Hepatocyte (in vitro differentiated cells): ENCODE measurements at regions not wholly inside any gene's neighbourhood (a gene's known extent, or its start where the extent isn't known, plus 50 kb on each side); places are given as distances from the start of the nearest gene placed in this dataset.

Source experiments
- DNase-seq: peaks from one replicate; pipeline ENCODE4 v3.0.0-alpha.2; 2016; ENCODE audit warnings: low spot score
- H2AFZ ChIP-seq: fragments of 200-600 bp; sonication (generic); 2 replicates; pipeline ENCODE4 v1.6.0; 2016; ENCODE audit warnings: antibody characterized with exemption, mild to moderate bottlenecking
- H3K27ac ChIP-seq: fragments of 200-600 bp; sonication (generic); 2 replicates; pipeline ENCODE4 v1.5.1; 2016; ENCODE audit warnings: mild to moderate bottlenecking
- H3K27me3 ChIP-seq: fragments of 200-600 bp; sonication (generic); 2 replicates; pipeline ENCODE4 v1.6.1; 2016
- H3K36me3 ChIP-seq: fragments of 200-600 bp; sonication (generic); replicated peaks from 2 replicates; pipeline ENCODE4 v1.5.1; 2016; ENCODE audit warnings: low read depth; ENCODE audit not compliant: insufficient read depth
- H3K4me1 ChIP-seq: fragments of 200-600 bp; sonication (generic); 2 replicates; pipeline ENCODE4 v1.5.1; 2016; ENCODE audit warnings: mild to moderate bottlenecking, moderate library complexity; ENCODE audit not compliant: insufficient read depth
- H3K4me2 ChIP-seq: fragments of 200-600 bp; sonication (generic); 2 replicates; pipeline ENCODE4 v1.6.0; 2016
- H3K4me3 ChIP-seq: fragments of 200-600 bp; sonication (generic); 2 replicates; pipeline ENCODE4 v1.5.1; 2016; ENCODE audit warnings: mild to moderate bottlenecking
- H3K79me2 ChIP-seq: fragments of 200-600 bp; sonication (generic); 2 replicates; pipeline ENCODE4 v1.6.0; 2017; ENCODE audit warnings: mild to moderate bottlenecking
- H3K9me2 ChIP-seq: fragments of 200-600 bp; sonication (generic); replicated peaks from 2 replicates; pipeline ENCODE4 v1.6.0; 2017; ENCODE audit warnings: mild to moderate bottlenecking; ENCODE audit not compliant: insufficient read depth
- H3K9me3 ChIP-seq: fragments of 200-600 bp; sonication (generic); 2 replicates; pipeline ENCODE4 v1.5.1; 2016; ENCODE audit warnings: low read depth, mild to moderate bottlenecking
- H4K20me1 ChIP-seq: fragments of 200-600 bp; sonication (generic); 2 replicates; pipeline ENCODE4 v1.6.0; 2016; ENCODE audit warnings: mild to moderate bottlenecking; ENCODE audit not compliant: insufficient read depth, poor library complexity, severe bottlenecking
- CTCF ChIP-seq: fragments of 200-600 bp; sonication (generic); IDR thresholded peaks from 2 replicates; pipeline ENCODE4 v1.5.1; 2016; ENCODE audit warnings: antibody characterized with exemption, mild to moderate bottlenecking; ENCODE audit not compliant: poor library complexity
- EZH2 ChIP-seq: fragments of 200-600 bp; sonication (generic); IDR thresholded peaks from 2 replicates; pipeline ENCODE4 v1.6.1; 2016; ENCODE audit warnings: antibody characterized with exemption, mild to moderate bottlenecking, borderline replicate concordance
- EZH2phosphoT487 ChIP-seq: fragments of 200-600 bp; sonication (generic); IDR thresholded peaks from one replicate; pipeline ENCODE4 v1.6.1; 2018; ENCODE audit warnings: antibody characterized with exemption, mild to moderate bottlenecking, low read depth, moderate library complexity; ENCODE audit not compliant: unreplicated experiment, severe bottlenecking
- WGBS: methylation state at CpG from one replicate; pipeline ENCODE4 v1.1.6; 2016; ENCODE audit warnings: low lambda C conversion rate; ENCODE audit errors: missing lambda C conversion rate; 5-methylcytosine and 5-hydroxymethylcytosine counted together

GRCh38 chr6:44560458-44561059 is 173.1 kb downstream of the CDC5L start:
- no peak overlapping the region for H3K27ac ChIP-seq
- H3K4me1 ChIP-seq = peaks cover 16% of the 10 kb centered on the region
- no peak for DNase-seq
- H3K9me3 ChIP-seq = no peaks in the 10 kb centered on the region
- no peaks in the 10 kb centered on the region for H3K9me2 ChIP-seq
- H3K36me3 ChIP-seq = no peaks in the 10 kb centered on the region
- TF ChIP-seq CTCF (no peak), EZH2 (no peak), EZH2phosphoT487 (no peak)
- no peaks in the 10 kb centered on the region for H4K20me1 ChIP-seq
- H3K4me3 ChIP-seq = no peak overlapping the region
- no peaks in the 10 kb centered on the region for H3K27me3 ChIP-seq
- 60% methylated on average over 12 of the region's 12 CpGs for WGBS
- H3K4me2 ChIP-seq = peak overlapping the region; percentile 69
- H3K79me2 ChIP-seq = no peaks in the 10 kb centered on the region
- no peak overlapping the region for H2AFZ ChIP-seq

- Histone ChIP-seq H3K9me2 (no peaks in the 10 kb centered on the region), H3K27me3 (no peaks in the 10 kb centered on the region), H3K4me2 (peak overlapping the region; percentile 69), H3K79me2 (no peaks in the 10 kb centered on the region), H2AFZ (no peak overlapping the region), H3K27ac (no peak overlapping the region), H3K9me3 (no peaks in the 10 kb centered on the region), H3K36me3 (no peaks in the 10 kb centered on the region), H3K4me3 (no peak overlapping the region), H4K20me1 (no peaks in the 10 kb centered on the region), H3K4me1 (peaks cover 16% of the 10 kb centered on the region)
- TF ChIP-seq EZH2 (no peak), CTCF (no peak), EZH2phosphoT487 (no peak)
- whole genome bisulfite sequencing = 53% methylated on average over 23 of the region's 25 CpGs
- DNase-seq = no peak
Observed at GRCh38 chr6:44561060-44561623, 173.6 kb downstream of the CDC5L start.

- H3K9me2 ChIP-seq = no peaks in the 10 kb centered on the region
- no peaks in the 10 kb centered on the region for H3K79me2 ChIP-seq
- no peak for DNase-seq
- no peaks in the 10 kb centered on the region for H3K27me3 ChIP-seq
- no peak overlapping the region for H3K4me3 ChIP-seq
- peaks cover 16% of the 10 kb centered on the region for H3K4me1 ChIP-seq
- no peak overlapping the region for H3K27ac ChIP-seq
- H4K20me1 ChIP-seq = no peaks in the 10 kb centered on the region
- H3K4me2 ChIP-seq = peak overlapping the region; percentile 69
- no peak for TF ChIP-seq EZH2
- TF ChIP-seq EZH2phosphoT487 = no peak
- no peak for TF ChIP-seq CTCF
- no peaks in the 10 kb centered on the region for H3K36me3 ChIP-seq
- 78% methylated on average over 7 of the region's 8 CpGs for WGBS
- H3K9me3 ChIP-seq = no peaks in the 10 kb centered on the region
- H2AFZ ChIP-seq = no peak overlapping the region
Observed at GRCh38 chr6:44561832-44562665, 174.5 kb downstream of the CDC5L start.
